GM18505 (cell line): ENCODE measurements at regions not wholly inside any gene's neighbourhood (a gene's known extent, or its start where the extent isn't known, plus 50 kb on each side); places are given as distances from the start of the nearest gene placed in this dataset.

ENCODE experiments used
- ATAC-seq: cut with Tn5 transposase; IDR thresholded peaks from one replicate; pipeline ENCODE4 v1.9.1; 2021; ENCODE audit not compliant: unreplicated experiment
- POLR2A ChIP-seq: IDR thresholded peaks from 4 replicates; pipeline ENCODE4 v1.6.1; 2011; ENCODE audit warnings: borderline replicate concordance; ENCODE audit not compliant: insufficient read depth, insufficient read length; ENCODE audit errors: extremely low read depth

DNA sequence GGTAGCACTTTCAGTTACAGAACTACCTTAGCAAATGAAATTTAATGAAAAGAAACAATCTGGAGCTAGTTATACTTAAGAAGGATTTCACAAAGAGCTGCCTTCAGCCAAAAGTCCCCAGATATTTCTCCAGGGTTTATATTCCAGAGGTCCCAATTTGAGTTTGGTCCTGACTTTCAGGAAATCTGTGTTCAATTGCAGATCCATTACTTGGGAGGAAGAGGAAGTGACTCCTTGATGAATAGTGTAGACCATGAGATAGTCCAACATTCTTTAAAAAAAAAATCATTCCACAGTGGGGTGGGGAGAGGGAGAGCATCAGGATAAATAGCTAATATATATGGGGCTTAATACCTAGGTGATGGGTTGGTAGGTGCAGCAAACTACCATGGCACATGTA lies 117.6 kb upstream of the ARHGAP20 start:
- TF ChIP-seq POLR2A, result no peak
- no peak for ATAC-seq

DNA sequence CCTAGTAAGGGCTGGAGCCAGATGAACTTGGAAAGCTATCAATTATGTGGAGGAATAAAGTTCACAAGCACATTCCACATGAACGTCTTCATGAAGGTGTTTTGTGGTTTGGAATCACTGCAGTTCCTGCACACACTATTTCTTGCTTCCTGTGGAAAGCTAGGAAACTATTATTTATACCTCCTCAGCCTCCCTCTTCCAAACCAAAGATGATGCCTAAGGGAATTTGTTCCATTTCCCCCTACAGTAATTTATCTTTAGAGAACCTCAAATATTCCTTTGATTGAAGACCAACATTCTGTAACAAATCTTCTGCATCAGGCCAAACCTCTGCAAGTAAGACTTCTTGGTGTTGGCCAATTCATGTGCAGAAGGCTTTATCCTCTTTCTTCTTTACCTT lies 115.8 kb upstream of the ARHGAP20 start:
- no peak for ATAC-seq
- TF ChIP-seq POLR2A, result no peak

- ATAC-seq, result no peak
These were observed 115.0 kb upstream of the ARHGAP20 start for GRCh38 chr11:110827276-110827675.

DNA sequence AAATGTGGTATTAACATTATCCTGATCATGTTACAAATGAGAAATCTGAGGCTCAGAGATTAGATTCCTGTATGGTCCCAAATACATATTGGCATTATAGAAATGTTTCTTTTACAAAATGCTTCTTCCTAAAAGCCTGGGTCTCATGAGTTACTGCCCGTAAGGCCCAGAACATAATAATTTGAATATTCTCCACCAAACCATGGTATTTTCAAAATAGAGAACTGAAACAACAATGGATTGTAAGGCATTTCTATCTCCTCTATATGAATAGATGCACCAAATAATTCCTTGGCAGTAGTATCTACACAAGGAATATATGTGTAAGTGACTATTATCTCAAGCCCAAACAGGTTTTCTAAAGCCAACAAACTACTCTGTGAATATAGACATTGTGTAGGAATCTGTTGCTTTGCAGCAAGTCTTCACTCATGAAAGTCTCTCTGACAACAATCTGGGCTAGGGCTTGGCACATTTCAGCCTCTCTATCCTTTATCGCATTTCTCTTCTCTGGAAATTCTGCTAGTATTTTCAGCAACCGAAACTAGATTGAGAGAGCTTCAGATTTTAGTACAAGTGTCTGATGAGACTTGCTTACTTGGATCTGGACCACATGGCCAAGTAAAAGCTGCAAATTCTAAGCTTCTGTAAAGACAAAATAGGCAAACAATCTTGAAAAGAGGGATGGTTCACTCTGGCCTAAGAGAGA lies 112.8 kb upstream of the ARHGAP20 start:
- TF ChIP-seq POLR2A, result no peak
- no peak for ATAC-seq

More at GRCh38 chr11:110827276-110827675, 115.0 kb upstream of the ARHGAP20 start:
- no peak for TF ChIP-seq POLR2A

DNA sequence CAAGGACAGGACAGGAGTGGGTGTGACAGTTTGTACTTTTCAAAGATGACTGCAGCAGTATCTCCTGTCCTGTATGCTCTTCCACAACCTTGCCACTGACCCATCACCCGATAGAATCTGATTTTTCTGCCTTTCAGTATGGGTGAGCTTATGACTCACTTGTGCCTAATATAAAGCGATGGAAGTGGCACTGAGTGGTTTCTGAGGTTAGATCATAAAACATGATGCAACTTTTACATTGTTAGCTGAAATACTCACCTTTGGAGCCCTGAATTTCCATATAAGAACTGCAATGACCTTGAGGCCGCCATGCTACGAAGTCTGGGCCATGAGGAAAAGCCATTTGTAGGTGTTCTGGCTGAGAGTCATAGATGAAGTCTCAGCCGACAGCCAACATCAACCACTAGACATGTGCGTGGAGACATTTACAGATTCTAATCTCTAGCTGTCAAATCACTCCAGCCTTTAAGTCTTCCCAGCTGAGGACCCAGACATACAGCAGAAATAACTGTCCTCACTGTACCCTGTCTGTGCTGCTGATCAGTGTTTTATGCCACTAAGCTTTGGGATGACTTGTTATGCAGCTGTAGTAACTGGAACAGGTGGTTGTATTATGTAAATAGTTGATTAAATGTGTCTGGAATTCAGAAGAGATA lies 105.9 kb upstream of the ARHGAP20 start:
- no peak for TF ChIP-seq POLR2A
- ATAC-seq, result no peak

DNA sequence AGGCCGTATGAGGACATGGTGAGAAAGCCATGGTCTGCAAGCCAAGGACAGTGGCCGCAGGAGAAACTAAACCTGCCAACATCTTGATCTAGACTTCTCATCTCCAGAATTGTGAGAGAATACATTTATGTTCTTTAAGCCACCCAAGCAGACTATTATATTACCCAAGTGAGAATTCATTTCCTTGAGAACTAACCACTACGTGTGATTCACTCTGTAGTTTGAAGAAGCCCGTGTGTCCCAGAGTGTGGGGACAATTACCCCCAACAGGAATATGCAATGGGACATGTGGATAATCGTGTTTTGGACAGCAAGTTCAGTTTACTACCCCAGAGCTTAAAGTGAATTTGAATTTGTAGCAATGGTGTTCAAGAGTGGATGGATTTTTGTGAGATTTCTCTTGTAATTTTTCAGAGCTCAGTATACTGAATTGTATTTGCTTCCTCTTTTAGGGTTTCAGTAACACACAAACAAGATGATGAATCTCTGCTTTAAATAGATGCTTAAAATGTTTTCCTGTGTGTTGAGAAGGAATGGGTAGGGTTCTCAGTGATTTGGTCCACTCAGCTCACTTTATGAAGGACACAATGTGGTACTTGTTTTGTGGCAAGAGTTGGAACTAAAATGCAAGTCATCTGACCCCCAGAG lies 100.0 kb upstream of the ARHGAP20 start:
- TF ChIP-seq POLR2A, result no peak
- ATAC-seq, result no peak

- no peak for TF ChIP-seq POLR2A
- no peak for ATAC-seq
These were observed 97.4 kb upstream of the ARHGAP20 start for GRCh38 chr11:110809417-110810199.

GRCh38 chr11:110808248-110808647 lies 96.0 kb upstream of the ARHGAP20 start:
- no peak for ATAC-seq

GRCh38 chr11:110807801-110808200 lies 95.6 kb upstream of the ARHGAP20 start:
- TF ChIP-seq POLR2A, result no peak
- no peak for ATAC-seq

More at GRCh38 chr11:110808248-110808647, 96.0 kb upstream of the ARHGAP20 start:
- no peak for TF ChIP-seq POLR2A

DNA sequence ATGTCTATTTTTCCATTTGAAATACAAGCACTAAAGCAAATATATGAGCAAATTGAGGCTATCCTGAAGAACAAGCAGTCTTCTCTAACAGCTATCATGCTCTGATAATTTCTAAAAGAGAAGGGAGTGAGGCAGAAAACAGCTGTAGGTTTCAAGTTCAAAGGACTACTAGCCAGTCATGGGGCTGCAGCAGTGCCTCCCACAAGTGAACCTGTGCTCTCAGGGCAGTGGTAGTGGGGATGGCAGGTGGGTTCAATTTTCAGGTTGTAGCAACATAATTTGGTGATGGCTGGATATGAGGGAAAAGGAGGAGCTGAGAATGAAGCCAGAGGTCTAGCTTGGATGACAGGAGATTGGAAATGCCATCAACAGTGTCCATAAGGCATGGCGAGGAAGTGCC lies 93.5 kb upstream of the ARHGAP20 start:
- no peak for TF ChIP-seq POLR2A
- no peak for ATAC-seq

DNA sequence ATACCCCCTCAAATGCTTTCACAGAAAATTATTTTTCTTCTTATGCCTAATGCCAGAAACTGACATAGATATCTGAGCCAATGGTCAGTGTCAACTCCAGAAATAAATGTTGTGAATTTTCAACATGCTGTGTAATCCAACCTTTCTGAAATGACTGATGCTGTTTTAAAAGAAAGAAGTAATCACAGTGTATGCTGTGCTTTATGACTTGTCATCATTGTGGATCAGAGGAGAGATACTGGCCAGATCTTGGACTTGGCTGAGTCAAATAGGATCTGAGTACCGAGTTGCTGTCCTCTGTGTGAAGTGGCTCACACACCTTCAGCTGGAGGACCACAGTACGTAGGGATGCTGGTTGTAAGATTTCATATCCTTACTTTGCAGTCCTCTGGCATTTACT lies 89.9 kb upstream of the ARHGAP20 start:
- TF ChIP-seq POLR2A, result no peak
- ATAC-seq, result no peak

DNA sequence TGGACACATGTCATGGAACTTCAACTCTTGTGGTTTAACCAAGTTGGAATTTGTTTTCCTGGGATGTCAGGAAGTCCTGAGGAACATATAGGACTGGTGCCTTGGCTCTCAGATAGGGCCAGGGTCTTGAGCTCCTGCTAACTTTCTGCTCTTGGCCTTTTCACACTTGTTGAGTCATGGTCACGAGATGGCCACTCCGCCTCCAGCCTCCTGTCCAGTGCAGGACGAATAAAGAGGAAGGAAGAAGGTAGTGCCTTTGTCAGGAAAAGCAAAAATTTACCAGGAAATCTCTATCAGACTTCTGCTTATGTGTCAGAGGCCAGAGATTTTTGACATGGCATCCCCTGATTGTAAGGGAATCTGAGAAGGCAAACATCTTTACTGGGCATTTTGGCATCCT lies 89.1 kb upstream of the ARHGAP20 start:
- no peak for ATAC-seq
- TF ChIP-seq POLR2A, result no peak

DNA sequence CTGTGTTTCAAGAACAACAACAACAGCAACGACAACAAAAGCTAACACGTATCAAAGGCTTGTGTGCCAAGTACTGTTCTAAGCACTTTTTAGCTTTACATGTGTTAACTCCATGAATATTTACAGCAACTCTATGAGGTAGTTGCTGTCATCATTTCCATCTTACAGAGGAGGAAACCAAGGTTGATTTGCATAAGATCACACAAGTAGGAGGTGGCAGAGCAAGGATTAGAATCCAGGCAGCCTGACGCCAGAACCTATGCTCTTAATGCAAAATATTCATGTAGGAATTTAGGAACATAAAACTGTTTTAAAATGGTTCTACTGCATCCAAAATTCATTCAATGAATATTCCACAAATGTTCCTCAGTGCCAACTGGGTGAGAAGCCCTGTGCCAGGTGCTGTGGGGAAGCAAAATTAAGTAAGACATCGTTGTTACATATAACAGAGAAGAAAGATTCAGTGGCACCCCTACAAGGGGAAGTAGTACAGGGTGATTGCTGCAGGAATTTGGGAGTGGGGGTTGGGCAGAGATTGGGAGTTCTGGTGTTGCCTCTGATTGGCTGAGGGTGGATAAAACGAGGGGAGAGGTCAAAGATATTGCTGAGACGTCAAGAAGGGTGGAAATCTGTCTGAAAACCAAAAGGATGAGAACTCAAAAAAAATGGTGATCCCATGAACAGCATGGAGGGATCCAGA lies 86.1 kb upstream of the ARHGAP20 start:
- TF ChIP-seq POLR2A, result no peak
- ATAC-seq, result no peak
